ENCODE measurements at regions not wholly inside any gene's neighbourhood (a gene's known extent, or its start where the extent isn't known, plus 50 kb on each side); places are given as distances from the start of the nearest gene placed in this dataset.

DNA sequence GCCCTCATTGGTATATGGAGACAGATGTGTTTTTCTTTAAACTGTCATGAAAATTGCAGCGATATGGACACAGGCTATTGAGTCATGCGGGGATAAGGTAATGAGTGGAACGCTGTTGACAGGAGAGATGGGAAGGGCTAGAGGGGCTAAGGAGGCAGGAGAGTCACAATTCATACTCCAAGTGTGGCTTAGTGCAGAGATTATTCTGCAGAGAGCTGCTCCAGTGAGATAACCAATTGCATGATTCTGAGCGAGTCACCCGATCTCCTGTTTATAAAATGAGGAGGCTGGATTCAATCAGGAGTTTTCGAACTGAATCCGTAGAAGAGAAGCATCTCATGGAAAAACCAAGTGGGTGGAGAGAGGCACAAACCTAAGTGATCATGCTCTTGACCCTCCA lies 106.4 kb upstream of the PLEKHG7 start:
- no peak for TF ChIP-seq EZH2 (IDR thresholded peaks at IDR 0.05; ENCODE audit: low read depth)
- TF ChIP-seq, protein P1, sequence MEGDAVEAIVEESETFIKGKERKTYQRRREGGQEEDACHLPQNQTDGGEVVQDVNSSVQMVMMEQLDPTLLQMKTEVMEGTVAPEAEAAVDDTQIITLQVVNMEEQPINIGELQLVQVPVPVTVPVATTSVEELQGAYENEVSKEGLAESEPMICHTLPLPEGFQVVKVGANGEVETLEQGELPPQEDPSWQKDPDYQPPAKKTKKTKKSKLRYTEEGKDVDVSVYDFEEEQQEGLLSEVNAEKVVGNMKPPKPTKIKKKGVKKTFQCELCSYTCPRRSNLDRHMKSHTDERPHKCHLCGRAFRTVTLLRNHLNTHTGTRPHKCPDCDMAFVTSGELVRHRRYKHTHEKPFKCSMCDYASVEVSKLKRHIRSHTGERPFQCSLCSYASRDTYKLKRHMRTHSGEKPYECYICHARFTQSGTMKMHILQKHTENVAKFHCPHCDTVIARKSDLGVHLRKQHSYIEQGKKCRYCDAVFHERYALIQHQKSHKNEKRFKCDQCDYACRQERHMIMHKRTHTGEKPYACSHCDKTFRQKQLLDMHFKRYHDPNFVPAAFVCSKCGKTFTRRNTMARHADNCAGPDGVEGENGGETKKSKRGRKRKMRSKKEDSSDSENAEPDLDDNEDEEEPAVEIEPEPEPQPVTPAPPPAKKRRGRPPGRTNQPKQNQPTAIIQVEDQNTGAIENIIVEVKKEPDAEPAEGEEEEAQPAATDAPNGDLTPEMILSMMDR (conservative IDR thresholded peaks at IDR 0.05) = no peak
